NAMALWA (cell line): ENCODE measurements at regions not wholly inside any gene's neighbourhood (a gene's known extent, or its start where the extent isn't known, plus 50 kb on each side); places are given as distances from the start of the nearest gene placed in this dataset.

ENCODE experiments used
- DNase-seq: peaks from one replicate; pipeline ENCODE4 v3.0.0-alpha.2; 2015; ENCODE audit warnings: low spot score

- no peak for DNase-seq
Observed at GRCh38 chr10:130745251-130745650, 566.3 kb downstream of the TCERG1L start.

DNA sequence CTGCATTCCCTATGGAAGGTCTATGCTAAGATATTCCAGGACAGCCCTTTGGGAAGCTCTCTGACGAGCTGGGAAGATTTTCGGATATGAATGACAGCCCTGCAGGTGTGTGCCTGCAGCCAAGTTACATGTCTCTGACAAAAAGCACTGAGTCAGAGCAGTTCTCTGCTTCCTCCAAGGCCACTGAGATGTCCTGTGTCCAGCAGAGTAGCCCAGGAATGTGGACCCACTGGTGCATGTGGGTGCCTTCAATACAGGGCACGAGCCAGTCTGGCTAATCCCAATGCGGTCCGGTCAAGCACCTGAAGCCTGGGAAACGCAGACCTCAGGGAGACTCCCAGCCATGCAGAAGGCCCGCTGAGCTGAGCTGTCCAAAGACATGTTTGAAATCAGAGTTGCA, 565.7 kb downstream of the TCERG1L start:
- DNase-seq = no peak

- no peak for DNase-seq
Observed at GRCh38 chr10:130746311-130746710, 565.2 kb downstream of the TCERG1L start.

GRCh38 chr10:130747356-130747755, 564.2 kb downstream of the TCERG1L start:
- no peak for DNase-seq

GRCh38 chr10:130747946-130748345, 563.6 kb downstream of the TCERG1L start:
- DNase-seq = no peak

GRCh38 chr10:130748409-130749057, 563.0 kb downstream of the TCERG1L start:
- DNase-seq = no peak

- DNase-seq = no peak
Observed at GRCh38 chr10:130749911-130750310, 561.6 kb downstream of the TCERG1L start.

GRCh38 chr10:130750441-130750840, 561.1 kb downstream of the TCERG1L start:
- DNase-seq = no peak

DNA sequence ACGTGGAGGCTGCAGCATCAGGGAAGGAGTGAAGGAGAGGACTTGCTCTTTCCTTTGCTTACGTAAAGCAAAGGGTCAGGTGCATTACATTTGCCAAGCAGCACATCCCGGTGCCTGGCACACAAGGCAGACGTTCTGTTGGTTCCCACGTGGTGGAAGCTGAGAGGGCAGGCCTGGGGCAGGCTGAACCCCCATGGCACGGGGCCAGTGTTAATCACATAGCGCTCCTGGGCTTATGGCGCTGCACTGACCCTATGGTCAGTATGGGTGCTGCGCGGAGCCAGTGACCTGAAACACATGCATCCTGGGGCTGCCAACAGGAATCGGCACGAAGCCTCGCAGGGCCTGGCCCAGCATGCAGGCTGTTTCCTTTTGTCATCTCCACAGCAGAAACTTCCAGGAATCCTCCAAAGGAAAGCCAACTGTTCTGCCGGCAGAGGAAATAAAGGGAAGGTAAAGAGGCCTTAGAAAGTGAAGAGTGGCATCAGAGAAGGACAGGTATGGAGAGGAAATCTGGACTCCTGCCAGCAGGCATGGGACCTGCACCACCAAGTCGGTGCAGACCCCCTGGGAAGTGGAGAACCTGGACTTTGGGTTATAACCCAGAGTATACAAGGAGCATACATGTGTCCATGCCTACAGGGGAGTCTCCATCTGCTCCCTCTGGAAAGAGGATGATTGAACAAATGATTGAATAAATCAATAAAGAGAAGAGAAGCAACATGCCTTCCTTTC, 560.2 kb downstream of the TCERG1L start:
- DNase-seq = no peak

- DNase-seq = no peak
Observed at GRCh38 chr10:130751851-130752250, 559.7 kb downstream of the TCERG1L start.

DNA sequence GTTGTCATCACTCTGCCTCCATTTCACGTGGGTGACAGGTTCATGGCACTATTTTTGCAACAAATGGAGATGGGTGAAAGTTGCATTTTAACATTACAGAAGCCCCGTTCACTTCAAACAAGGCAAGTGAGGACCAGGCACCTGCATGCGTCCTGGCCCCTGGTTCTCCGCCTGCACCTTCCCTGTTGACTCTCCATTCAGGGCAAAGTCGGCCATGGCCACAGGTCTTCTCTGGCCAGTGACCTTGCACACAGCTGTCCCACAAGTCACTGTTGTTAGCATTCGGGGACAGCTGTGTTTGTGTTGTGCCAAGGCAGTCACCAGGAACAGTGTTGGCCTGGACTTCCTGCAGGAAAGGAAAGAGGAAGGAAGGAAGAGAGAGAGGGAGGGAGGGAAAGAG, 554.9 kb downstream of the TCERG1L start:
- no peak for DNase-seq

DNA sequence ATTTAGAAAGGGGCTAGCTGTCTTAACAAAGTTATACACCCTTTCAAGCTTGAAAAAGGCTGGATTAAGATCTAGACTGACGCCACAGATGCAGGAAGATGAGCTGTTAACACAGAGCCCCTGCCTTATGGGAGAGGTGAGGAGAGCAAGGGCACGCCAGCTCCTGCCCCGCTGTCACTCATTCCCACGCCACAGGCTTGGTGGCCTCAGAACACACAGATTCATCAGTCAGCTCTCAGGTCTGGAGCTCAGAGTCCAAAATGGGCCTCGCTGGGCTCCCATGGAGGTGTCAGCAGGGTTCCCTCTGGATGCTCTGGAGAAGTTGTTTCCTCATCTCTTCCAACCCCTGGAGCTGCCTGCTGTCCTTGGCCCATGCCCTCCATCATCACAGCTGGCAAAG, 554.2 kb downstream of the TCERG1L start:
- no peak for DNase-seq

DNA sequence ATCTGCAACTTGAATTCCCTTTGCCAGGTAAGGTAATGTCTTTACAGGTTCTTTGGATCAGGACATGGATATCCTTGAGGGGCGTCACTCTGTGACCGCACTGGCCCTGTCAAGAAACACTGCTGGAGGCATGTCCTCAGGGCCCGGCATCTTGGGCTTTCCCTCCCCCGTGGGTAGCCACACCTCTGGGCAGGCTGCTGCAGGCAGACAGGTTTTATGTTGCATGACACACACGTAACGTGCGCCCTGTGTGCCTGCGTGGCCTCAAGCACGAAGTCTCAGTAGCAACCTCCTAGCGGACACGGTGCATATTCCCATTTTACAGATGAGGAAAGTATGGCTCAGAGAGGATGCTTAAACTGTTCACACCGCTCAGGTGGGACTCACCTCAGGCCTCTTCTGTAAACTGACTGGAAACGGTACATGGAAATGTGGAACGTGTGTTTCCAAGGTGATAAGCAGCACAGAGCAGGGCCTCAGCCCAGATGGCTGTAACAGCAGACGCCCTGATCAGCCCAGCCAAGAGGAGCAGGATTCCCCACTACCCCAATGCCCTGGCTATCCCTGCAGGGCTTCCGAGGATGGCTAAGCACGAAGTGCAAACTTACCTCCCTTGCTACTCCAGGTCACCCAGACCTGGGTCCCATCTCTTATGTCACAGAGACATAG, 553.6 kb downstream of the TCERG1L start:
- DNase-seq = no peak

- no peak for DNase-seq
Observed at GRCh38 chr10:130758529-130758928, 553.0 kb downstream of the TCERG1L start.

GRCh38 chr10:130761032-130761575, 550.4 kb downstream of the TCERG1L start:
- no peak for DNase-seq

DNA sequence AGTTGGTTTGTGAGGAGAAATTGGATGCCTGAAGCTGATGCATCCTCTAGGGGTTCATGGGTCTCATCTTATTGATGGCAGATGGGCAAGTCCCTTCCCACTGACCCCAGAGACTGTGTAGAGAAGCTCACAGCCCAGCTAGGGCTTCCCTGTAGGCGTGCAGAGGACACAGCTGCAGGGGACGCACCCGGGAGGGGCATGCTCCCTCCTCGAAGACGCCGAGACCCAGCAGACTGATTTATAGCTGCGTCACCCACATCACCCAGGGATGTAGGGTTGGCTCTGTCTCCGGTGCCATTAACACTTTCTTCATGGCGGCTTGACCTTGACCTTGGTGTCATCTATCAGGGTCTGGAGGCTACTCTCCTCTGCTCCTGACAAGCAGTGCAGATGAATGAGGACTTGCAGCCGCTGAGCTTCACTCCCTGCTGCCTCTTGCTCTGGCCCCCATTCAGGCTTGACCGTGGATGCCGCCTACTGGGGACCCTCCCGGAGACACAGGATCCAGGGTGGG, 549.7 kb downstream of the TCERG1L start:
- DNase-seq = no peak

- no peak for DNase-seq
Observed at GRCh38 chr10:130762491-130762890, 549.0 kb downstream of the TCERG1L start.

- DNase-seq = no peak
Observed at GRCh38 chr10:130763071-130763470, 548.5 kb downstream of the TCERG1L start.

DNA sequence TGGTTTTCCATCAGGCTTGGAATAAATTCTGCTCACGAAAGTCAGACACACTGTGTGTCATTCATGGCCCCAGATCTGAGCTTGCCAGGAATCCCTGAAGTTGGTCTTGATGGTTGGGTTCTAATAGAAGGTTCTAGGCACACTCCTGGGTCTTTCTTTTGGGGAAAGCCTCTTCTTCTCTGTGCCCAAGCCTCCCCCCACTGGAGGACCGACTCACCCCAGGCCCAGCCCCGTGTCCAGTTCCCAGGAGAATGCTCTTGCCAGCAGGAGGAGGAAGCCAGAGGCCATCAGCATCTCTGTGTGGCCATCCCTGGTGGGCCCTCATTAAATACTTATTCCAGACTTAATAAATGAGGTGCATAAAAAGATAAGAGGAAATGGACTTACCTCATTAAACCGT, 548.0 kb downstream of the TCERG1L start:
- DNase-seq = no peak

DNA sequence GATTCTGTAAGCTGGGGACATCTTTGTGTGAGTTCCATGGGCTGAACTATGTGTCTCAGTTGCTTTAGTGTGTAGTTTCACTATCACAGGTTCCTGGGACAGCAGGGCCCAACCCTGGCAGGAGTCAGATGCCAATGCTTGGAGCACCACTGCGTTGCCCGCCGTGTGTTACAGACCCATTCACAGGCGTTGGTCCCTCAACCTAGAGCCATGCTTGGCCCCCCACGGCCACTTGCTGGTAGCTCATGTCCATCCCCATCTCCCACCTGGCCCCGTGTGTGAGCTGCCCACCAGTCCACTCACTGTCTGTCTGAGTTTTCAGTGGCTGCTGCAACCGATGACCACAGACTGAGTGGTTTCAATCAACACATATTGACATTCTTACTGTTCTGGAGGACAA, 546.9 kb downstream of the TCERG1L start:
- DNase-seq = no peak

GRCh38 chr10:130766071-130766470, 545.5 kb downstream of the TCERG1L start:
- no peak for DNase-seq

DNA sequence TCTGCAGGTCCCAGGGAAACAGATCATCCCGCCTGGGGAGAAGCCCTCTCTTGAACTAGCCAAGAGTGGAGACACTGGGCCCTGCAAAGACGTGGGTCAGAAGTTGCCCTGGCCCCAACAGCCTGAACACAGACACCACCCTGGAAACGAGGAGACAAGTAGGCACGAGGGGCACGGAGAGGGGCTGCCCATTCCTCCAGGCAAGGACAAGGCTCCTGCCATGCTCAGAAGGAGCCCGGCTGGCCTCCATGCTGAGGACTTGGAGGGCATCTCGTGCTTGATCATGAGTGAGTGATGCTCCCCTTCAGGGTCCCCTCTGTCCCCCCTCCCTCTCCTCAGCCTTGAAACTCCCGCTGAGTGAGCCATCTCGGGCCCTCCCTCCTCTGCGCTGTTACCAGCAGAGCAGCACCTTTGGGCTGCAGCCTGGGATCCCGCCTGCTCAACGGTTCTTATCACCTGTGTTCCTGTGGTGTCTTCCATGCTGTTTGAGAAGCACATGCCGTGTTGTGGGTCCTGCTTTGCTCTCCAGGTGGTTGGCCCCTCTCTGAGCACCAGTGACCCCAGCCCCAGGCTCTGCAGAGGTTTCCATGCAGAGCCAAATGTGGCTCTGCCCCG, 544.3 kb downstream of the TCERG1L start:
- DNase-seq = no peak
